Stimulated activated CD4-positive, alpha-beta T cell treated with anti-CD3 and anti-CD28 coated beads, Interleukin-12 subunit alpha, Interleukin-12 subunit beta, amount 100 ng/mL, for 48 hours (primary cell): ENCODE measurements at regions not wholly inside any gene's neighbourhood (a gene's known extent, or its start where the extent isn't known, plus 50 kb on each side); places are given as distances from the start of the nearest gene placed in this dataset.

ENCODE experiments used
- DNase-seq, 3 donors: peaks; one replicate each; pipeline ENCODE4 v3.0.0-alpha.2; 2020; ENCODE audit warnings: low read depth in 2 of 3, low spot score in 1 of 3

- DNase-seq = no peak
Observed at GRCh38 chr6:18667612-18668011, 280.5 kb downstream of the RNF144B start.

DNA sequence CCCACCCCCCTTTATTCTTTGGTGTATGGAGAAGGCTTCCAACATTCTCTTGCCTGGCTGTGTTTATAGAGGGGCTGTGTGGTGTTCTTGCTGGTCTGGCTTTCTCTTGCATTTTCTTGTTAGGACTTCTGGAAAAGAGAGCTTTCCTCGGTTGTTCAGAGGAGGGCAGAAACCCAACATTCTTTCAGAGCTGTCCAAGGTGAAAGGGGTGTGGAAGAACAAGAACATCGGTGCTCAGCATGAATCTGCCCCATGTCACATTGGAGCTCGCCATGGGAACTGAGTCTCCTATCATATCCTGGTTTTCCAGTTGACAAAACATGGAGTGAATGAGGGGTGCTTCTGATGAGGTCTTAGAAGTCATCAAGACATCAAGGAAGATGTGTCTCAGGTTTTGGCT is 281.8 kb downstream of the RNF144B start:
- no peak for DNase-seq

GRCh38 chr6:18672852-18673251 is 285.7 kb downstream of the RNF144B start:
- no peak for DNase-seq

DNA sequence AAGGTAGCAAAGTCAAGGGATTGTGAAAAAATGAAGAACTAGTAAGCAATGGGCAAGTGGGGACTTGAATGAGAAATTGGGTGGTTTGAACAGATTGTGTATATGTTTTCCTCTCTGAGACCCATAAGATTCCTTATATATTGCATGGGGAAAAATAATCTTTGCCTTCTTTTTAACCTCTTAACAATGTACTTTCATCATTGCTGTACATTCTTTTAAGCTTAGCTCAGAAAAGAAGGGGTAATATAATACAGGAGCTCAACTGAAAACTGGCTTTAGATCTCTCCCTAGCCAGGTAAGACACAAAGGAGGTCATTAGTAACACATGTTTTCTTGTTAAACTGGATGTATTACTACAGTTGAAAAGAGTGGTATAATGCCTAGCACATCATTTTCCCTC is 287.2 kb downstream of the RNF144B start:
- no peak for DNase-seq

GRCh38 chr6:18675881-18676280 is 288.7 kb downstream of the RNF144B start:
- DNase-seq = no peak

- DNase-seq = no peak
Observed at GRCh38 chr6:18676548-18676947, 289.4 kb downstream of the RNF144B start.

DNA sequence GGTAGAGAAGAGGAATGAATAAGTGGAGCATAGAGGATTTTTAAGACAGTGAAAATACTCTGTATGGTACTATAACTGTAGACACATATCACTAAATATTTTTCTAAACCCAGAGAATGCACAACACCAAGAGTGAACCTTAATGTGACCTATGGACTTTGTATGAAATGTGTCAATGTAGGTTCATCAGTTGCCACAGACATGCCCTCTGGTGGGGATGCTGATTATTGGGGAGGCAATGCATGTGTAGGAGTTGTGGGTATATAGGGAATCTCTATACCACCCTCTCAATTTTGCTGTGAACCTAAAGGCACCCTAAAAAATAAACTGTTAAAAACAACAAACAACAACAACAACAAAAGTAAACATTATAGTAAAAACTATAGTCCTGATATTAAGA is 293.7 kb downstream of the RNF144B start:
- no peak for DNase-seq

DNA sequence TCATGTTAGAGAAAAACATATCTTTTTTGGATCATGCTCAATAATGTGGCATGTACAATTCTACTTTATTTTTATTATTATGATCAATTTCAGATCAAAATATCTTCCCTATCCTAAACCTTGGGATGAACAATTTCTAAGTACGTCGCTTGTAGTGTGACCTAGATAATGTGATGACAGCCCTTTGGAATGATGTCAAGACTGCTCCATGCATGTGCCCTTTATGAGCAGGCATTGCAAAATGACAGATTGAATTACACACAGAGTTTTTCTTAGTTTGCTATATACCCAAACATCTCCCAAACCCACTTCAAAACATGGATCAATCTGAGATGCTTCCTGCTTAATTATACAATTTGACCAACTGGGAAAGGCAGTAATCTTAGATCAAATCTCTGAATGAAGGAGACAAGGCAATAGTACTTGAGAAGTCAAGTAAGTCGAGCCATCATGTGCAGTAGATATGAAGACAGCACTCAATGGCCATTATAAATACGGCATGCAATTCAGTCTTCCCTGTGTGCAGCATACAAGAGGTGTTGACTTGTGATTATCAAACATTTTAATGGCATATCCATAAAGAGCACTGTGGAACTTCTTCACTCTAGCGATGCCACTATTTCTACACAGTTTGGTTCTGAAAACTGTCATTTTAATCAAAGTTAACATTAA is 294.8 kb downstream of the RNF144B start:
- no peak for DNase-seq

DNA sequence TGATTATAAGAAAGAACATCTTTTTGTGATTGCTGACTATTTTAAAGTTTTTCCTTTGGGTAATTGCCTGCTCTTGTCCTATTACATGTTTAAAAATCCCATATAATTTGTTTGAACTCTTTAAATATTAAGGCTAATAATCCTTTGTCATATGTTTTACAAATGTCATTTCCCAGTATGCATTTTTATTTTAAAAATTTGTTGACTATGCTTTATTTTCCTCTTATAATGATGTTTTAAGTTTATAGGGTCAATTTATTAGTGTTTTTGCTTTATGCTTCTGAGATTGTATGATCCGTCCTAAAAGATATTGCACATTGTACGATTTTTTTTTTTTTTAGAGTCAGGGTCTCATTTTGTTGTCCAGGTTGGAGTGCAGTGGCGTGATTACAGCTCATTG is 297.2 kb downstream of the RNF144B start:
- no peak for DNase-seq

GRCh38 chr6:18692929-18693685 is 306.0 kb downstream of the RNF144B start:
- no peak for DNase-seq

DNA sequence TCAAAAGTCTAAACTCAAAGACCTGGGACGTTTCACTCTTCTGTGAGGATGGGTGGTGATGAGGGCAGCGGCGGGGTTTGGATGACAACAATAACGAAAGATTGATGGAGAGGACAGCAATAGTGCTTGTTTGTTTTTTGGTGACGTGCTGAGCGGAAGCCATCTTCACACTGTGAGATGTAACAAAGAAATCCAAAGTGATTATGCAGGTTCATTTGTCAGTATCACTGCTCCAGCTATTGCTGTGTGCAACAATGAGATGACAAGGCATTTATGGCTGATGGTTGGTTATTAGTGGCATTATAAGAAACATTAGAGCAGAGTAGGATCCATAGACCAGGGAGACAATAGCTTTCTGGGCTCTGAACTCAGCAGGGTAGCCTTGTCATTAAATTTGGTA is 306.7 kb downstream of the RNF144B start:
- no peak for DNase-seq

DNA sequence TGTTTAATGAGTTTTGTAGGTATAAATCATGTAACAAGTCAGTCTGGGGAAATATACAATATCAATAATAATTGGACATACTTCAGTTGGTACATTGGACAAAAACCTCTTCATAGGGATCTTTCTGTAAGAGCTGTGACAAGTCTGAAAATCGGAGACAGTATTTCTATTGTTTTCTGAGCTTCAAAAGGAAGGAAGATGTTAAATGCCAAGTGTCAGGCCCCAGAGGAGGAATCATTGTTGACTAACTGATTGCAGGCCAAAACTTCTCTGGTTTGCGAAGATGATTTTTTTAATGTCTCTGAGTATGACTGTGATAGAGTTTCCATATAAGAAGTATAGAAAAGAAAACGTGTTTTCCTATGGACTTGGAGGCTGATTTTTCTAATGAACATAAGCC is 316.4 kb downstream of the RNF144B start:
- DNase-seq = no peak

GRCh38 chr6:18707714-18708439 is 320.7 kb downstream of the RNF144B start:
- DNase-seq = no peak

GRCh38 chr6:18712595-18712994 is 325.4 kb downstream of the RNF144B start:
- DNase-seq = no peak

DNA sequence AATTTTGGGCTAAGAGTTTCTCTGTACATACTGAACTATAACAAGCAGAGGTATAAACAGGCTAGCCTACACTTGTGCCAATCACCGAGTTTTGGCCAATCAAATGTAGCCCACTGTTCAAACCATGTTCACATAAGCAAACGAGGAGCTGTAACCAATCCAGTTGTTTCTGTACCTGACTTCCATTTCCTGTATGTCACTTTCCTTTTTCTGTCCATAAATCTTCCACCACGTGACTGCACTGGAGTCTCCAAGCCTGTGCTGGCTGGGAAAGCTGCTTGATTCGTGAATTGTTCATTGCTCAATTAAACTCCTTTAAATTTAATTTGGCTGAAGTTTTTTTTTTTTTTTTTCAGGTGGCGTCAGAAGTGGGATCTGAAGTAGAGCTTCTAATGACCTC is 332.9 kb downstream of the RNF144B start:
- DNase-seq = no peak

GRCh38 chr6:18724056-18724455 is 336.9 kb downstream of the RNF144B start:
- no peak for DNase-seq

DNA sequence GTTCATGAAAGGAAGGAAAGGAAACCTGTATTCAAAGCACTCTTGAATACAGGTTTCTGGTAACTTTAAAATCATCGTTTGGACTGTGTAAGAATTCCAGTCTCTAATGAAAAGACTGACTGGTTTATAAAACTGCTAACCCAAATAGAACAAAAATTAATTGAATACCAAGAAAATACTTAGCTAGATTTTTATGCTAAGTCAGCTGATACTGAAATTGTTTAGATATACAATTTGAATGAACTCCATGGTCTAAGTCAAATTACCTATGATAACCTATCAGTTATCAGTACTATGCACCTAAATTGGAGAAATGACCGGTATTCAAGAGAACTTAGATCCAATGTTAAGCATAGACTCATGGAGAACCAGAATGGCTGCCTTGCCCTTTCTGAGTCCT is 338.3 kb downstream of the RNF144B start:
- DNase-seq = no peak

DNA sequence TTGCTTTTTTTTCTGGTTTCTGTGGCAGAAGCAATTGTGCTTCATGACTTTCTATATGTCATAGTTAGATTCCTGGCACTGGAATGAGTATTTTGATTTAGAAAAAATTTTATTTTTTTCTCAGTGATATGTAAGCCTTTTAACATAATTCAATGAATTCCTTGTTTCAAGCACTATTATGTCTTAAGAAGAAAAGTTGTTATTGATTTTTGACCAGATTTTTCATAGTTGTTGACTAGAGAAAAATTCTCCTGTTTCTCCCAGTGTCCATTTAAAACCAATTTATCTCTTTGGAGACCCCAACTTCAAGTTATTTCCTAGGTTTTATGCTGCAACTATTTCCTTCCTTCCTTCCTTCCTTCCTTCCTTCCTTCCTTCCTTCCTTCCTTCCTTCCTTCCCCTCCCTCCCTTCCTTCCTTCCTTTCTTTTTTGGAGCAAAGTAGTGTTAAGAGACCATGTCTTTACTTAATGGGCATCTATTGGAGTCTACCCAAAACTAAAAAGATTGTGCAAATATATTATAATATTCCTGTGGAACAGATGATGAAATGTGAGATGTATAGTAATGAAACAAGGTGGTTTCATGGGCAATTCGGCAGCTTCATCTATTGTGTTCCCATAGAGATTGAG is 346.9 kb downstream of the RNF144B start:
- no peak for DNase-seq

GRCh38 chr6:18741741-18742140 is 354.6 kb downstream of the RNF144B start:
- no peak for DNase-seq

- no peak for DNase-seq
Observed at GRCh38 chr6:18742406-18742805, 355.3 kb downstream of the RNF144B start.

DNA sequence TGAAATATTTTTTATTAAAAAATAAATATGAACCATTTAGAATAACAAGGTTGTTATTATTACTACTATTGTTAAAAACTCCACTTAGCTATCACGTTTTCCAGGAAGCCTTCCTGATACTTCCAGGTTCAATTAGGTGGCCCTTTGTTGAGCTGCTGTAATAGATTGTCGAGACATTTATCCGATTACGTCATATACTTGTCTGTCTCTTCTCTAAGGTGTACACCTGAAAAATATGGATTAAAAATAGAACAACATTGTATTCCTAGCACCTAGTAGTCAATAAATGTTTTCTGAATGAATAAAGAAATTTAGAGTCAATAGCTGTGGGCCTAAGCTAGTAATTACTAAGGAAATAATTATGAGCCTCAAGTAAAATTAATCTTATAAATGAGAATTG is 359.6 kb downstream of the RNF144B start:
- no peak for DNase-seq

- no peak for DNase-seq
Observed at GRCh38 chr6:18748314-18748713, 361.2 kb downstream of the RNF144B start.
